GM12875 (cell line): ENCODE measurements at regions not wholly inside any gene's neighbourhood (a gene's known extent, or its start where the extent isn't known, plus 50 kb on each side); places are given as distances from the start of the nearest gene placed in this dataset.
"Not testable (repeated sequence)": the region's sequence is repeated elsewhere in the genome, so short reads cannot be mapped to it uniquely, and the experiment has no call there.

ENCODE experiments used
- H3K4me3 ChIP-seq: one replicate; pipeline ENCODE4 v1.5.1; 2011; ENCODE audit warnings: low read depth, low read length, control low read depth
- CTCF ChIP-seq: IDR thresholded peaks from 2 replicates; pipeline ENCODE4 v1.5.1; 2011; ENCODE audit warnings: low read depth, mild to moderate bottlenecking, control low read depth, inconsistent platforms, low read length, moderate library complexity, borderline replicate concordance; ENCODE audit not compliant: insufficient read depth

GRCh38 chr18:67135981-67136380, 380.5 kb downstream of the DSEL start:
- H3K4me3 ChIP-seq = no peak overlapping the region
- TF ChIP-seq CTCF = no peak

- no peak overlapping the region for H3K4me3 ChIP-seq
- TF ChIP-seq CTCF = no peak
Measured at GRCh38 chr18:67134911-67135310, 381.6 kb downstream of the DSEL start.

- no peak overlapping the region for H3K4me3 ChIP-seq
- no peak for TF ChIP-seq CTCF
Measured at GRCh38 chr18:67133669-67134068, 382.9 kb downstream of the DSEL start.

- H3K4me3 ChIP-seq = no peak overlapping the region
- no peak for TF ChIP-seq CTCF
Measured at GRCh38 chr18:67132919-67133318, 383.6 kb downstream of the DSEL start.

GRCh38 chr18:67131498-67131897, 385.0 kb downstream of the DSEL start:
- TF ChIP-seq CTCF = no peak
- H3K4me3 ChIP-seq = no peak overlapping the region

GRCh38 chr18:67126751-67127150, 389.8 kb downstream of the DSEL start:
- H3K4me3 ChIP-seq = not testable (repeated sequence)

GRCh38 chr18:67123901-67124300, 392.6 kb downstream of the DSEL start:
- no peak overlapping the region for H3K4me3 ChIP-seq
- no peak for TF ChIP-seq CTCF

GRCh38 chr18:67117804-67118203, 398.7 kb downstream of the DSEL start:
- H3K4me3 ChIP-seq = no peak overlapping the region
- TF ChIP-seq CTCF = no peak
